ENCODE measurements at regions not wholly inside any gene's neighbourhood (a gene's known extent, or its start where the extent isn't known, plus 50 kb on each side); places are given as distances from the start of the nearest gene placed in this dataset.

GRCh38 chr11:130693543-130693942, 222.7 kb downstream of the SNX19 start:
- no peaks in the 10 kb centered on the region for H3K36me3 Mint-ChIP-seq
- no peak overlapping the region for H3K27ac Mint-ChIP-seq
- no peak for DNase-seq
- no peaks in the 10 kb centered on the region for H3K9me3 Mint-ChIP-seq
- CTCF ChIA-PET = no interaction called here
- H3K27me3 Mint-ChIP-seq = no peaks in the 10 kb centered on the region
- no peaks in the 10 kb centered on the region for H3K4me1 Mint-ChIP-seq
- H3K4me3 Mint-ChIP-seq = no peak overlapping the region

GRCh38 chr11:130694488-130695045, 221.7 kb downstream of the SNX19 start:
- CTCF ChIA-PET = no interaction called here
- Mint-ChIP-seq H3K36me3 (no peaks in the 10 kb centered on the region), H3K4me3 (no peak overlapping the region), H3K9me3 (no peaks in the 10 kb centered on the region), H3K27ac (no peak overlapping the region), H3K27me3 (no peaks in the 10 kb centered on the region), H3K4me1 (no peaks in the 10 kb centered on the region)
- no peak for DNase-seq

- no peak overlapping the region for H3K27ac Mint-ChIP-seq
- CTCF ChIA-PET = no interaction called here
- no peaks in the 10 kb centered on the region for H3K27me3 Mint-ChIP-seq
- H3K36me3 Mint-ChIP-seq = no peaks in the 10 kb centered on the region
- H3K4me3 Mint-ChIP-seq = no peak overlapping the region
- no peaks in the 10 kb centered on the region for H3K9me3 Mint-ChIP-seq
- DNase-seq = no peak
- no peaks in the 10 kb centered on the region for H3K4me1 Mint-ChIP-seq
These were observed 218.1 kb downstream of the SNX19 start for GRCh38 chr11:130698174-130698573.

- no peak overlapping the region for H3K27ac Mint-ChIP-seq
- CTCF ChIA-PET = no interaction called here
- no peak for DNase-seq
- H3K9me3 Mint-ChIP-seq = no peaks in the 10 kb centered on the region
- H3K36me3 Mint-ChIP-seq = no peaks in the 10 kb centered on the region
- H3K4me1 Mint-ChIP-seq = no peaks in the 10 kb centered on the region
- H3K27me3 Mint-ChIP-seq = peaks cover 4% of the 10 kb centered on the region
- no peak overlapping the region for H3K4me3 Mint-ChIP-seq
These were observed 216.7 kb downstream of the SNX19 start for GRCh38 chr11:130699561-130699960.

DNA sequence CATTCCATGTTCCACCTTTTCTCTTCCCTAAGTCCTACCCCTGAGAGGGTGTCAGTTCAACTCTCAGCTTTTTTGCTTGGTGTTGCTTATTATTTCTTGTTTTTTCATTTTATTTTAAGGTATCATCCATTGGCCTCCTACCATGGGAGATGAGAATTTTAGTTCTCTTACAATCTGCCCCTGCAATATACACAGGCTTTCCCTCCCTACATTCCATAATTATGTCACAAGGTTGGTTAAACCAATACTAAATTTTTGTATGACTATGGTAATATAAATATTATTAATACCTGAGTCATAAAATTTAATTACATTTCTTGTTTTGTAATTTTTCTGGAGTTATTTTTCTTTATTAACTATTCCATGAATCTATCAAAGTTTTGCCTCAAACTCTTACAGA, 216.2 kb downstream of the SNX19 start:
- no peaks in the 10 kb centered on the region for H3K9me3 Mint-ChIP-seq
- peaks cover 4% of the 10 kb centered on the region for H3K27me3 Mint-ChIP-seq
- H3K4me3 Mint-ChIP-seq = no peak overlapping the region
- no peaks in the 10 kb centered on the region for H3K36me3 Mint-ChIP-seq
- CTCF ChIA-PET = no interaction called here
- no peaks in the 10 kb centered on the region for H3K4me1 Mint-ChIP-seq
- no peak for DNase-seq
- H3K27ac Mint-ChIP-seq = no peak overlapping the region

DNA sequence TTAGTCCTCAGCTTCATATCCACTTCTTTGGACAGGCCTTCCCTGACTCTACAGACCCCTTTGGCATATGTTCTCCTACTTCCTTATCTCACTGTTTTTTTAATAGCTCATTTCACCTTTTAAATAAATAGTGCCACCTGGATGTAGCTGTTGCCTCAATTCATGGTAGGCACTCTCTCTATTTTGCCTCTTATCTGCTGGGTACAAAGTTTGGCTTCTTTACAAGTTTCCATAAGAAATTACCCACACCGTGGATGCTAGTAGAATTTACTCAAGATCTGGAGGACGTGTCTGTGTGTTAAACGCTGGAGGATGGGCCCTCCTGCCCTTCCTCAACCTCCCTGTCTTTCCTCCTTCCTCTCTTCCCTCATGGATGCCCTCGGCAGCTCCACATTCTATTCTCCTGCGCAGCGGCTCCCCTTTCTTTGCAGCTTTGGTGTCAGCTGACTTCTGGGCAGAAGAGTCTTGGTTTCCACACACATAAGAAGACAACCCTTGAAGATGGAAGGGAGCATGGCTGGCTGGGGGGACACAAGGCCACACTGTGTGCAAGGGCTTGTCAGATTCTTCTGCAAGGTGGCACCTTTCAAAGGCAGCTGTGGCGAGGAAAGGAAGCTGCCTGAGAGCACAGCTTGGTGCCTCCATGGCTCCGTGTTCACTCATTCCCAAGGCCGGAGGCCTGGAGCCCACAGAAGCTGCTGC, 212.6 kb downstream of the SNX19 start:
- no peak overlapping the region for H3K27ac Mint-ChIP-seq
- peaks cover 4% of the 10 kb centered on the region for H3K27me3 Mint-ChIP-seq
- DNase-seq = no peak
- no peak overlapping the region for H3K4me3 Mint-ChIP-seq
- no peaks in the 10 kb centered on the region for H3K36me3 Mint-ChIP-seq
- CTCF ChIA-PET = no interaction called here
- H3K4me1 Mint-ChIP-seq = no peaks in the 10 kb centered on the region
- no peaks in the 10 kb centered on the region for H3K9me3 Mint-ChIP-seq

- H3K36me3 Mint-ChIP-seq = no peaks in the 10 kb centered on the region
- no peaks in the 10 kb centered on the region for H3K4me1 Mint-ChIP-seq
- H3K9me3 Mint-ChIP-seq = no peaks in the 10 kb centered on the region
- H3K27me3 Mint-ChIP-seq = peaks cover 4% of the 10 kb centered on the region
- CTCF ChIA-PET = no interaction called here
- no peak for DNase-seq
- no peak overlapping the region for H3K27ac Mint-ChIP-seq
- H3K4me3 Mint-ChIP-seq = no peak overlapping the region
These were observed 210.4 kb downstream of the SNX19 start for GRCh38 chr11:130705670-130706421.

DNA sequence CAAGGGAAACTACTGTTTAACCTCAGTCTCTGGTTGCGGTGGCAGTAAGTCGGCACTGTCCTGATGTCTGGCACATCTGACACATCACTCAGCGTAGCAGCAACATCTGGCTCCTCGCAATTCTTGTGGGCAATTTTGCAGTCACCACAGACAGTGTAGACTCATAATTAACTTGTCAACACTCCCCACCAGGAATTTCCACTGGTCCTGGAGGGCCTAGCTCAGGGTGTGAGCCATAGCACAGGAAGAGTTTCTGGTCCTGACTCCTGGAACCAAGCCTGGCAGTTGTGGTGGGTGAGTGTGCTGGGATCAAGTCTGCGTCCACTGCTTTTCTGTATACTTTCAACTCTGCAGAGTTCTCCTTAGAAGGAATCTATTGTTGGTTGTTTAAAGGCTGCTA, 209.7 kb downstream of the SNX19 start:
- Mint-ChIP-seq H3K9me3 (no peaks in the 10 kb centered on the region), H3K27me3 (peaks cover 8% of the 10 kb centered on the region), H3K4me1 (no peaks in the 10 kb centered on the region), H3K27ac (no peak overlapping the region), H3K4me3 (no peak overlapping the region), H3K36me3 (no peaks in the 10 kb centered on the region)
- CTCF ChIA-PET = no interaction called here
- DNase-seq = no peak

DNA sequence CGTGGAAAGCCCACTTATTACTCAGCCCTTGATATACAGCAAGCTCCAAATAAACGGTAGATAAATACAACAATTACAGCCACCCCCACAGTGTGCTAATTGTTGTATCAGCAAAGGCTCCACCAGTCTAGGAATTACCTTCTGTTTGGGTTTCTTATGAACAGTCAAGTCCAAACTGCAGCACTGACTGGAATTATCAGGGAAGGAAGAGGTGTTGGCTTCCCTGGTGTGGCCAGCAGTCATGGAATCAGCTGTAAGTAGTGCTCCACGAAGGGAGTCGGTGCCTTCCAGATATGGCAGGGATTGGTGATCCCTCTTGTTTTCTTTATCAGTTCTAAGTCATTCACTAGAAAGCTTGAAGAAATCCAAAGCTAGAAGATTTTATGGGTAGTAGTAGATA, 209.1 kb downstream of the SNX19 start:
- no peak overlapping the region for H3K4me3 Mint-ChIP-seq
- no peak overlapping the region for H3K27ac Mint-ChIP-seq
- no peaks in the 10 kb centered on the region for H3K9me3 Mint-ChIP-seq
- H3K36me3 Mint-ChIP-seq = no peaks in the 10 kb centered on the region
- no peak for DNase-seq
- peaks cover 8% of the 10 kb centered on the region for H3K27me3 Mint-ChIP-seq
- CTCF ChIA-PET = no interaction called here
- H3K4me1 Mint-ChIP-seq = no peaks in the 10 kb centered on the region

DNA sequence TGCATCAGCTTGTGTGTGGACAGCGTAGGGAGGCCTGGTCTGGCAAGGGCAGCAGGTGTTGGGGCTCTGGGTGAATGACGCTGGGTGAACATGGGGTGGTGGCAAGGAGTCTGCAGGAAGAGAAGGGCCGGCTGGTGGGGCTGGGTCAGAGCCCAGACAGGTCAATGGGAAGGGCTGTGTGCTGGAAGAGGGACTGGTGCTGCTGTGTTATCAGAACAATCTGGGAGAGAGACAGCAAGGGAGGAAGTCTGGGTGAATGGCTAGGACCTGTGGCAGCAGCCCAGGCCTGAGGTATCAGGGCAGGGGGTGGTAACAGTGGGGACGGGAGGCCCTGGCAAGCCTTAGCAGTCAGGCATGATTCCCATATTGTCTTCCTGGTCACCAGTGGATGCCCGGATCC, 206.7 kb downstream of the SNX19 start:
- H3K27me3 Mint-ChIP-seq = peaks cover 4% of the 10 kb centered on the region
- CTCF ChIA-PET = no interaction called here
- no peak overlapping the region for H3K4me3 Mint-ChIP-seq
- H3K9me3 Mint-ChIP-seq = no peaks in the 10 kb centered on the region
- H3K27ac Mint-ChIP-seq = no peak overlapping the region
- no peak for DNase-seq
- no peaks in the 10 kb centered on the region for H3K4me1 Mint-ChIP-seq
- H3K36me3 Mint-ChIP-seq = no peaks in the 10 kb centered on the region

DNA sequence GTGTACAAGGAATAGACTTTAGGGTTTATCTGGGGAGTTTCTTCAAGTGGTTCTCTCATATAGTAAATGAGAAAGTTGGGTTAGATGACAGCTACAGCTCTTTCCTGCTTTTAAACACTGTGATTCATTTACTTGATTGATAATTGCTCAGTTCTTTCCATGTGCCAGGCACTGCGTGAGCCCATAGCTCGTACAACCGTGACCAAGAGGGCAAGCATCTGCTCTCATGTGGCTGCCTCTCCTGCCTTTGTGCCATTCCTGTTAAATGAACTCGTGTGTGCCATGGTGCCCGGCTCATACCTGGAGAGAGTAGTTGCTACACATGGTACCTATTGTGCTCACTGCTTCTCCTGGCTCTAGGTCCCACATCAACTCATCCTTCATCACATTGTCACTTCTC, 206.3 kb downstream of the SNX19 start:
- CTCF ChIA-PET = no interaction called here
- H3K4me1 Mint-ChIP-seq = no peaks in the 10 kb centered on the region
- DNase-seq = no peak
- no peak overlapping the region for H3K4me3 Mint-ChIP-seq
- H3K36me3 Mint-ChIP-seq = no peaks in the 10 kb centered on the region
- H3K27ac Mint-ChIP-seq = no peak overlapping the region
- peaks cover 4% of the 10 kb centered on the region for H3K27me3 Mint-ChIP-seq
- no peaks in the 10 kb centered on the region for H3K9me3 Mint-ChIP-seq

GRCh38 chr11:130710497-130711012, 205.7 kb downstream of the SNX19 start:
- Mint-ChIP-seq H3K9me3 (no peaks in the 10 kb centered on the region), H3K4me3 (no peak overlapping the region), H3K4me1 (no peaks in the 10 kb centered on the region), H3K36me3 (no peaks in the 10 kb centered on the region), H3K27me3 (peaks cover 4% of the 10 kb centered on the region), H3K27ac (no peak overlapping the region)
- no peak for DNase-seq
- CTCF ChIA-PET = no interaction called here

- Mint-ChIP-seq H3K4me1 (no peaks in the 10 kb centered on the region), H3K27ac (no peak overlapping the region), H3K27me3 (peaks cover 4% of the 10 kb centered on the region), H3K9me3 (no peaks in the 10 kb centered on the region), H3K36me3 (no peaks in the 10 kb centered on the region), H3K4me3 (no peak overlapping the region)
- CTCF ChIA-PET = no interaction called here
- no peak for DNase-seq
These were observed 205.1 kb downstream of the SNX19 start for GRCh38 chr11:130711193-130711592.

DNA sequence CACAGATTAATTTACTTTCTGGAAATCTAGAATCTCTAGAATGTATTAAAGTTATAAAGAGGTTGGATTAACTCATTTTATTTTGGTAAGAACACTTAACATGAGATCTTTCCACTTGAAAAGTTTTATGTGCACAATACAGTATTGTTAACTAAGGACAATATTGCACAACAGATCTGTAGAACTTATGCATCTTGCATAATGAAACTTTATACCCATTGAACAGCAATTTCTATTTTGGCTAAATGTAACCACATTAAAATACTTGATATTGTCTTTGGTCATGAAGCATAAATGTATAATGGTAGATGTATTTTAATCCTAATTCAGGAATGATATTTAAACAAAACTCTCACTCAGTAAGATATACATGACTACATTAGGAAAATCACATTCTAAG, 203.8 kb downstream of the SNX19 start:
- H3K36me3 Mint-ChIP-seq = no peaks in the 10 kb centered on the region
- DNase-seq = no peak
- peaks cover 4% of the 10 kb centered on the region for H3K27me3 Mint-ChIP-seq
- H3K9me3 Mint-ChIP-seq = no peaks in the 10 kb centered on the region
- CTCF ChIA-PET = no interaction called here
- no peak overlapping the region for H3K4me3 Mint-ChIP-seq
- H3K27ac Mint-ChIP-seq = no peak overlapping the region
- no peaks in the 10 kb centered on the region for H3K4me1 Mint-ChIP-seq

Data from activated naive CD4-positive, alpha-beta T cell treated with anti-CD3 and anti-CD28 coated beads, Interleukin-2, amount 10 ng/mL, durations not matched to agents 7 days and 5 days (primary cell).